Liver (tissue), 3 donors: ENCODE measurements at regions not wholly inside any gene's neighbourhood (a gene's known extent, or its start where the extent isn't known, plus 50 kb on each side); places are given as distances from the start of the nearest gene placed in this dataset.

Source experiments
- ATF3 ChIP-seq: IDR thresholded peaks from 2 replicates; pipeline ENCODE4 v1.6.1; 2016; ENCODE audit warnings: antibody characterized with exemption
- CTCF ChIP-seq: fragments of 150-350 bp; IDR thresholded peaks from 2 replicates; pipeline ENCODE4 v1.5.1; 2017; ENCODE audit warnings: improper control_type of control experiment, low read depth, low read length; ENCODE audit not compliant: missing input control
- EGR1 ChIP-seq, 2 donors: IDR thresholded peaks; 2 replicates each; pipeline ENCODE4 v1.6.1; 2016 to 2018; ENCODE audit warnings: antibody characterized with exemption in 2 of 2, low read depth in 2 of 2
- GABPA ChIP-seq, 2 donors: IDR thresholded peaks in 1 of 2; conservative IDR thresholded peaks in 1 of 2; 2 replicates each; pipeline ENCODE4 v1.6.1; 2016; ENCODE audit warnings: antibody characterized with exemption in 2 of 2, mild to moderate bottlenecking in 1 of 2, moderate library complexity in 1 of 2
- MAX ChIP-seq: IDR thresholded peaks from 2 replicates; pipeline ENCODE4 v1.6.1; 2016; ENCODE audit warnings: antibody characterized with exemption
- NR2F2 ChIP-seq: IDR thresholded peaks from 2 replicates; pipeline ENCODE4 v1.6.1; 2016; ENCODE audit warnings: antibody characterized with exemption
- RAD21 ChIP-seq, 2 donors: IDR thresholded peaks; 2 replicates each; pipeline ENCODE4 v1.6.1; 2016; ENCODE audit warnings: antibody characterized with exemption in 2 of 2, mild to moderate bottlenecking in 2 of 2
- REST ChIP-seq: IDR thresholded peaks from 2 replicates; pipeline ENCODE4 v1.6.1; 2016; ENCODE audit warnings: antibody characterized with exemption, mild to moderate bottlenecking
- RXRA ChIP-seq, 2 donors: IDR thresholded peaks; 2 replicates each; pipeline ENCODE4 v1.6.1; 2017 to 2018; ENCODE audit warnings: antibody characterized with exemption in 2 of 2, mild to moderate bottlenecking in 1 of 2
- SP1 ChIP-seq: IDR thresholded peaks from 2 replicates; pipeline ENCODE4 v1.6.1; 2018; ENCODE audit warnings: antibody characterized with exemption, mild to moderate bottlenecking
- TAF1 ChIP-seq: conservative IDR thresholded peaks from 2 replicates; pipeline ENCODE4 v1.6.1; 2016; ENCODE audit warnings: antibody characterized with exemption, mild to moderate bottlenecking
- YY1 ChIP-seq: IDR thresholded peaks from 2 replicates; pipeline ENCODE4 v1.6.1; 2016; ENCODE audit warnings: antibody characterized with exemption, mild to moderate bottlenecking
- ZBTB33 ChIP-seq: IDR thresholded peaks from 2 replicates; pipeline ENCODE4 v1.6.1; 2016; ENCODE audit warnings: antibody characterized with exemption
- donor health status: healthy.
- donor health status: healthy.

- TF ChIP-seq TAF1 (no peak), CTCF (no peak), RAD21 (IDR thresholded peaks at IDR 0.05) (no peak), SP1 (no peak), YY1 (no peak), RXRA (IDR thresholded peaks at IDR 0.05) (no peak), ZBTB33 (no peak), ATF3 (no peak), MAX (no peak), EGR1 (IDR thresholded peaks at IDR 0.05; ENCODE audit: low read depth in 2 of 2) (no peak), GABPA (IDR thresholded peaks at IDR 0.05 in 1 of 2, conservative IDR thresholded peaks at IDR 0.05 in 1 of 2) (no peak), NR2F2 (no peak), REST (no peak)
Measured at GRCh38 chr2:104049981-104050380, 803.9 kb upstream of the POU3F3 start.
